Lower leg skin (tissue), 3 donors: ENCODE measurements at regions not wholly inside any gene's neighbourhood (a gene's known extent, or its start where the extent isn't known, plus 50 kb on each side); places are given as distances from the start of the nearest gene placed in this dataset.

Experiments
- POLR2A ChIP-seq, 2 donors: fragments of 450-650 bp; IDR thresholded peaks; one replicate each; pipeline ENCODE4 v1.6.1; 2016 to 2017; ENCODE audit warnings: antibody characterized with exemption in 2 of 2, mild to moderate bottlenecking in 1 of 2, moderate library complexity in 1 of 2
- TF ChIP-seq, protein P1 (sequence below), 3 donors: fragments of 450-650 bp; IDR thresholded peaks; one replicate each; pipeline ENCODE4 v1.5.1; 2016; ENCODE audit warnings: antibody characterized with exemption in 3 of 3, mild to moderate bottlenecking in 3 of 3, moderate library complexity in 2 of 3

- TF ChIP-seq, protein P1, sequence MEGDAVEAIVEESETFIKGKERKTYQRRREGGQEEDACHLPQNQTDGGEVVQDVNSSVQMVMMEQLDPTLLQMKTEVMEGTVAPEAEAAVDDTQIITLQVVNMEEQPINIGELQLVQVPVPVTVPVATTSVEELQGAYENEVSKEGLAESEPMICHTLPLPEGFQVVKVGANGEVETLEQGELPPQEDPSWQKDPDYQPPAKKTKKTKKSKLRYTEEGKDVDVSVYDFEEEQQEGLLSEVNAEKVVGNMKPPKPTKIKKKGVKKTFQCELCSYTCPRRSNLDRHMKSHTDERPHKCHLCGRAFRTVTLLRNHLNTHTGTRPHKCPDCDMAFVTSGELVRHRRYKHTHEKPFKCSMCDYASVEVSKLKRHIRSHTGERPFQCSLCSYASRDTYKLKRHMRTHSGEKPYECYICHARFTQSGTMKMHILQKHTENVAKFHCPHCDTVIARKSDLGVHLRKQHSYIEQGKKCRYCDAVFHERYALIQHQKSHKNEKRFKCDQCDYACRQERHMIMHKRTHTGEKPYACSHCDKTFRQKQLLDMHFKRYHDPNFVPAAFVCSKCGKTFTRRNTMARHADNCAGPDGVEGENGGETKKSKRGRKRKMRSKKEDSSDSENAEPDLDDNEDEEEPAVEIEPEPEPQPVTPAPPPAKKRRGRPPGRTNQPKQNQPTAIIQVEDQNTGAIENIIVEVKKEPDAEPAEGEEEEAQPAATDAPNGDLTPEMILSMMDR (IDR thresholded peaks at IDR 0.05) = no peak
- TF ChIP-seq POLR2A (IDR thresholded peaks at IDR 0.05) = no peak
Measured at GRCh38 chr4:18631586-18631985, 610.0 kb upstream of the LCORL start.
